ENCODE measurements at regions not wholly inside any gene's neighbourhood (a gene's known extent, or its start where the extent isn't known, plus 50 kb on each side); places are given as distances from the start of the nearest gene placed in this dataset.

GRCh38 chr5:125232779-125233230 lies 486.4 kb upstream of the ZNF608 start:
- 84% methylated on average over 3 of the region's 3 CpGs for WGBS, 2 donors
- no peaks in the 10 kb centered on the region for H3K4me1 ChIP-seq
- H3K27me3 ChIP-seq = no peaks in the 10 kb centered on the region
- no peak overlapping the region for H3K4me3 ChIP-seq
- no peaks in the 10 kb centered on the region for H3K9me3 ChIP-seq
- no peak for DNase-seq
- intact Hi-C loops (cut with DNase I) = no loop called here
- H3K36me3 ChIP-seq = no peaks in the 10 kb centered on the region
- no peak overlapping the region for H3K27ac ChIP-seq
- no peak for TF ChIP-seq EP300 (IDR thresholded peaks at IDR 0.05)
- TF ChIP-seq, protein P1, sequence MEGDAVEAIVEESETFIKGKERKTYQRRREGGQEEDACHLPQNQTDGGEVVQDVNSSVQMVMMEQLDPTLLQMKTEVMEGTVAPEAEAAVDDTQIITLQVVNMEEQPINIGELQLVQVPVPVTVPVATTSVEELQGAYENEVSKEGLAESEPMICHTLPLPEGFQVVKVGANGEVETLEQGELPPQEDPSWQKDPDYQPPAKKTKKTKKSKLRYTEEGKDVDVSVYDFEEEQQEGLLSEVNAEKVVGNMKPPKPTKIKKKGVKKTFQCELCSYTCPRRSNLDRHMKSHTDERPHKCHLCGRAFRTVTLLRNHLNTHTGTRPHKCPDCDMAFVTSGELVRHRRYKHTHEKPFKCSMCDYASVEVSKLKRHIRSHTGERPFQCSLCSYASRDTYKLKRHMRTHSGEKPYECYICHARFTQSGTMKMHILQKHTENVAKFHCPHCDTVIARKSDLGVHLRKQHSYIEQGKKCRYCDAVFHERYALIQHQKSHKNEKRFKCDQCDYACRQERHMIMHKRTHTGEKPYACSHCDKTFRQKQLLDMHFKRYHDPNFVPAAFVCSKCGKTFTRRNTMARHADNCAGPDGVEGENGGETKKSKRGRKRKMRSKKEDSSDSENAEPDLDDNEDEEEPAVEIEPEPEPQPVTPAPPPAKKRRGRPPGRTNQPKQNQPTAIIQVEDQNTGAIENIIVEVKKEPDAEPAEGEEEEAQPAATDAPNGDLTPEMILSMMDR (IDR thresholded peaks at IDR 0.05) = no peak
- no peak for TF ChIP-seq POLR2A (IDR thresholded peaks at IDR 0.05)
- peak in 1 of 4 donors; percentile 19 for TF ChIP-seq POLR2AphosphoS5 (IDR thresholded peaks at IDR 0.05)

GRCh38 chr5:125233944-125234343 lies 487.5 kb upstream of the ZNF608 start:
- intact Hi-C loops (cut with DNase I) = no loop called here
- Histone ChIP-seq H3K4me3 (no peak overlapping the region), H3K4me1 (no peaks in the 10 kb centered on the region), H3K9me3 (no peaks in the 10 kb centered on the region), H3K27ac (no peak overlapping the region), H3K36me3 (no peaks in the 10 kb centered on the region), H3K27me3 (no peaks in the 10 kb centered on the region)
- no peak for DNase-seq
- 94% methylated on average over 2 of the region's 2 CpGs for WGBS, 2 donors
- TF ChIP-seq POLR2A (IDR thresholded peaks at IDR 0.05) (no peak), EP300 (IDR thresholded peaks at IDR 0.05) (no peak), POLR2AphosphoS5 (IDR thresholded peaks at IDR 0.05) (no peak)

DNA sequence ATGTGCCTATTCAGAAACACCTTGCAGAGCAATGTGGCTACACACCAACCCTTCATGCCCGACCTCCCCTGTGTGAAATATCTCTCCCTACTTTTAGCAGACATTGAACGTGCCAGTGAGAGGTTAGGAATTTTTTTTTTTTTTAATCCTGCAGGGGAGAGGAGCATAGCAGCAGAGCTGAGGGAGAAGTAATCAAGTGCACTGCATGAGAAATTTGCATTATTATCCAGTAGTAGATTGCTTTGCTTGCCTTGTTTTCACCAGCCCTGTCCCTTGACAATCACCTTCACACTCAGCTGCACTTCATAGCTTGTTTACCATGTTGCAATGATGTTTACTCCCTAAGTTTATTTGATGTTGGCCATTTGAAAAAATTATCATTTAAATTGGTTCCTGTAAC lies 489.6 kb upstream of the ZNF608 start:
- intact Hi-C loops (cut with DNase I) = no loop called here
- Histone ChIP-seq H3K36me3 (no peaks in the 10 kb centered on the region), H3K27ac (no peak overlapping the region), H3K4me3 (no peak overlapping the region), H3K27me3 (no peaks in the 10 kb centered on the region), H3K4me1 (no peaks in the 10 kb centered on the region), H3K9me3 (no peaks in the 10 kb centered on the region)
- no peak for TF ChIP-seq POLR2A (IDR thresholded peaks at IDR 0.05)
- TF ChIP-seq POLR2AphosphoS5 (IDR thresholded peaks at IDR 0.05) = no peak
- TF ChIP-seq, protein P1 (IDR thresholded peaks at IDR 0.05) = no peak
- TF ChIP-seq EP300 (IDR thresholded peaks at IDR 0.05) = no peak
- no peak for DNase-seq
- 85 to 86% methylated on average over 2 of the region's 2 CpGs for WGBS, 2 donors

DNA sequence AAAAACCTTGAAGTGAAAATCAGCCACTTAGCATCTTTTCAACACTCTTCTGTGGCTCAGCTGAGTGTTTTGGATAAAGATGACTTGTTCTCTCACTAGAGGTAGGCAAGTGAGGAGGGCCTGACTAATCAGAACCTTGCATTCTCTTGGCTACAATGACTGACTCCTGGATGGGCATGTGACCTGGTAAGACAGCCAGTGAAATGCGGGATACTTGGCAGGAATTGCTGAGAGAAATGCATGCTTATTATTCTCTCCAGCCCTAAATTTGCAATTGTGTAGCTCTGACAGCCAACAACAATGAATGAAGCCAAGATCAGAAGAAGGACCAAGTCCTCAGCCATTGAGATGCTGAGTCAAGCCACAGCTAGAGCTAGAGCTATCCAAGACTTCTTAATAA lies 490.5 kb upstream of the ZNF608 start:
- intact Hi-C loops (cut with DNase I) = no loop called here
- Histone ChIP-seq H3K27me3 (no peaks in the 10 kb centered on the region), H3K4me3 (no peak overlapping the region), H3K9me3 (no peaks in the 10 kb centered on the region), H3K27ac (no peak overlapping the region), H3K36me3 (no peaks in the 10 kb centered on the region), H3K4me1 (no peaks in the 10 kb centered on the region)
- WGBS, 2 donors = 86 to 94% methylated on average over 1 of the region's 1 CpG
- TF ChIP-seq EP300 (IDR thresholded peaks at IDR 0.05) = no peak
- no peak for TF ChIP-seq POLR2A (IDR thresholded peaks at IDR 0.05)
- TF ChIP-seq, protein P1 (IDR thresholded peaks at IDR 0.05) = no peak
- no peak for TF ChIP-seq POLR2AphosphoS5 (IDR thresholded peaks at IDR 0.05)
- DNase-seq = no peak

DNA sequence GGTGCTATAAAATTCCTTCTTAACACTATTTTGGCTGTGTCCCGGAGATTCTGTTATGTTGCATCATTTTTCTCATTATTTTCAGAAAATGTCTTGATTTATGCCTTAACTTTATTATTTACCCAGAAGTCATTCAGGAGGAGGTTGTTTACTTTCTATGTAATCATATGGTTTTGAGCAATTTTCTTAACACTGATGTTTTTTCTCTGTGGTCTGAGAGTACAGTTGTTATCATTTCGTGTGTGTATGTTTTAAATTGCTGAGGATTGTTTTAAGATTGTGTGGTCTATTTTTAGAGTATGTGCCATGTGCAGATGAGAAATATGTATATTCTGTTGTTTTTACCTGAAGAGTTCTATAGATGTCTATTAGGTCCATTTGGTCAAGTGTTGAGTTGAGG lies 498.1 kb upstream of the ZNF608 start:
- H3K36me3 ChIP-seq = no peaks in the 10 kb centered on the region
- WGBS, 2 donors = 82 to 86% methylated on average over 2 of the region's 2 CpGs
- no peak overlapping the region for H3K27ac ChIP-seq
- no peaks in the 10 kb centered on the region for H3K4me1 ChIP-seq
- H3K4me3 ChIP-seq = no peak overlapping the region
- H3K27me3 ChIP-seq = no peaks in the 10 kb centered on the region
- intact Hi-C loops (cut with DNase I) = no loop called here
- H3K9me3 ChIP-seq = no peaks in the 10 kb centered on the region
- no peak for DNase-seq
- TF ChIP-seq POLR2A (IDR thresholded peaks at IDR 0.05) = no peak
- TF ChIP-seq POLR2AphosphoS5 (IDR thresholded peaks at IDR 0.05) = no peak
- TF ChIP-seq, protein P1 (IDR thresholded peaks at IDR 0.05) = no peak
- no peak for TF ChIP-seq EP300 (IDR thresholded peaks at IDR 0.05)

Measured in sigmoid colon (tissue), 6 donors.